Caco-2 (cell line): ENCODE measurements at regions not wholly inside any gene's neighbourhood (a gene's known extent, or its start where the extent isn't known, plus 50 kb on each side); places are given as distances from the start of the nearest gene placed in this dataset.

Experiments
- BruUV-seq: library from RNA; stranded (reverse); fragments of 400-500 nt; replicated peaks from 2 replicates; lab custom pipeline; 2021; lab: Mats Ljungman, UMichigan
- CTCF ChIA-PET: fragments of 300-600 bp; sonication (Branson Sonifier 250); formaldehyde crosslinking; loops from one replicate; lab custom pipeline; 2022; ENCODE audit warnings: antibody characterized with exemption; lab: Charles Lee
- POLR2A ChIA-PET: fragments of 300-600 bp; sonication (Branson Sonifier 250); formaldehyde crosslinking; loops from one replicate; lab custom pipeline; 2022; ENCODE audit warnings: antibody characterized with exemption; lab: Charles Lee
- DNase-seq, 2 experiments: peaks; one replicate each; pipeline versions ENCODE4 v3.0.0 to v3.0.0-alpha.2; 2020 to 2022
- H3K27me3 ChIP-seq: replicated peaks from 2 replicates; pipeline ENCODE4 v1.6.0; 2011; ENCODE audit warnings: low read length; ENCODE audit not compliant: control insufficient read depth, insufficient read depth
- H3K36me3 ChIP-seq: 2 replicates; pipeline ENCODE4 v1.5.1; 2011; ENCODE audit warnings: low read length; ENCODE audit not compliant: control insufficient read depth, insufficient read depth
- H3K4me1 ChIP-seq: fragments of 250-450 bp; sonication (Bioruptor Pico); 2 replicates; pipeline ENCODE4 v1.5.1; 2020; ENCODE audit warnings: mild to moderate bottlenecking
- H3K4me3 ChIP-seq: 2 replicates; pipeline ENCODE4 v1.5.1; 2011; ENCODE audit warnings: low read depth, mild to moderate bottlenecking, control low read depth, low read length
- H3K9me3 ChIP-seq: fragments of 250-450 bp; sonication (Bioruptor Pico); 2 replicates; pipeline ENCODE4 v1.5.1; 2020; ENCODE audit warnings: mild to moderate bottlenecking, moderate library complexity
- H3K27ac Mint-ChIP-seq: one replicate; pipeline ENCODE4 v1.8.0; 2022; ENCODE audit warnings: mixed read lengths; ENCODE audit not compliant: unreplicated experiment
- H3K27me3 Mint-ChIP-seq: one replicate; pipeline ENCODE4 v1.8.0; 2022; ENCODE audit warnings: mixed read lengths; ENCODE audit not compliant: insufficient read depth, unreplicated experiment
- H3K36me3 Mint-ChIP-seq: one replicate; pipeline ENCODE4 v1.8.0; 2022; ENCODE audit warnings: mild to moderate bottlenecking, mixed read lengths; ENCODE audit not compliant: insufficient read depth, unreplicated experiment
- H3K4me1 Mint-ChIP-seq: one replicate; pipeline ENCODE4 v1.8.0; 2022; ENCODE audit warnings: low read depth, mixed read lengths; ENCODE audit not compliant: unreplicated experiment
- H3K4me3 Mint-ChIP-seq: one replicate; pipeline ENCODE4 v1.8.0; 2022; ENCODE audit warnings: mild to moderate bottlenecking, moderate library complexity, mixed read lengths; ENCODE audit not compliant: unreplicated experiment
- H3K9me3 Mint-ChIP-seq: one replicate; pipeline ENCODE4 v1.8.0; 2022; ENCODE audit warnings: mixed read lengths; ENCODE audit not compliant: unreplicated experiment
- intact Hi-C: fragments of 100-400 bp; cut with micrococcal nuclease; formaldehyde crosslinking; loops from one replicate; pipeline ENCODE4 v1.10.0; 2022; ENCODE audit not compliant: unreplicated experiment
- TF ChIP-seq, protein P1 (sequence below), 2 experiments: fragments of 200-600 bp in 1 of 2; IDR thresholded peaks; 1 replicate in 1 of 2; 2 replicates in 1 of 2; pipeline versions ENCODE4 v1.5.1 to v1.8.0; 2011 to 2022; ENCODE audit warnings: antibody characterized with exemption in 1 of 2, control low read depth in 1 of 2, inconsistent platforms in 1 of 2, low read depth in 1 of 2, low read length in 1 of 2, mild to moderate bottlenecking in 1 of 2, moderate library complexity in 1 of 2; ENCODE audit not compliant: insufficient read depth in 1 of 2, severe bottlenecking in 1 of 2, unreplicated experiment in 1 of 2

DNA sequence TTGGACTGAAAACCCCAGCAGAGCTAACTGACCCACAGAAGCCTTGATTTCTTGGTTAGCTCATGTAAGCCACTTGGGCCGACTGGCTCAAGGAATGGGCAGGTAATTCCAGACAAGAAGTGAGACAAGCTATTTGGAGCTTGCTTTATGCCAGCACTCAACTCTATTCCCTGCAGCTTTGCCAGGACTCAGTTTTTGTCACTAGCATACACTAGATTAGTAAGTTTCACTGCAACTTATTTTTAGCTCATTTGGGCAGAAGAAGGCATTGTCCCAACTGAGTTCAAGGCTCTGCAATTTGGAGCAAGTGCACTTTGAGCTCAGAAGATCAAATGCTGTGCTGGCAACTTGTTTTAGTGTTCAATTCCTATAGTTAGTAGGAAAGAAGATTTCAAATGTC lies 116.1 kb downstream of the SLC4A3 start:
- H3K36me3 Mint-ChIP-seq = no peaks in the 10 kb centered on the region
- no peak overlapping the region for H3K4me3 Mint-ChIP-seq
- H3K27ac Mint-ChIP-seq = no peak overlapping the region
- Histone ChIP-seq H3K36me3 (no peaks in the 10 kb centered on the region), H3K4me1 (no peaks in the 10 kb centered on the region), H3K27me3 (peaks cover 3% of the 10 kb centered on the region), H3K9me3 (no peaks in the 10 kb centered on the region), H3K4me3 (no peak overlapping the region)
- H3K9me3 Mint-ChIP-seq = no peaks in the 10 kb centered on the region
- no TSS peak for BruUV-seq
- DNase-seq = no peak
- intact Hi-C loops = no loop called here
- H3K4me1 Mint-ChIP-seq = no peaks in the 10 kb centered on the region
- TF ChIP-seq, protein P1, sequence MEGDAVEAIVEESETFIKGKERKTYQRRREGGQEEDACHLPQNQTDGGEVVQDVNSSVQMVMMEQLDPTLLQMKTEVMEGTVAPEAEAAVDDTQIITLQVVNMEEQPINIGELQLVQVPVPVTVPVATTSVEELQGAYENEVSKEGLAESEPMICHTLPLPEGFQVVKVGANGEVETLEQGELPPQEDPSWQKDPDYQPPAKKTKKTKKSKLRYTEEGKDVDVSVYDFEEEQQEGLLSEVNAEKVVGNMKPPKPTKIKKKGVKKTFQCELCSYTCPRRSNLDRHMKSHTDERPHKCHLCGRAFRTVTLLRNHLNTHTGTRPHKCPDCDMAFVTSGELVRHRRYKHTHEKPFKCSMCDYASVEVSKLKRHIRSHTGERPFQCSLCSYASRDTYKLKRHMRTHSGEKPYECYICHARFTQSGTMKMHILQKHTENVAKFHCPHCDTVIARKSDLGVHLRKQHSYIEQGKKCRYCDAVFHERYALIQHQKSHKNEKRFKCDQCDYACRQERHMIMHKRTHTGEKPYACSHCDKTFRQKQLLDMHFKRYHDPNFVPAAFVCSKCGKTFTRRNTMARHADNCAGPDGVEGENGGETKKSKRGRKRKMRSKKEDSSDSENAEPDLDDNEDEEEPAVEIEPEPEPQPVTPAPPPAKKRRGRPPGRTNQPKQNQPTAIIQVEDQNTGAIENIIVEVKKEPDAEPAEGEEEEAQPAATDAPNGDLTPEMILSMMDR (IDR thresholded peaks at IDR 0.05; ENCODE audit: insufficient read depth in 1 of 2, low read depth in 1 of 2, low read length in 1 of 2, severe bottlenecking in 1 of 2, unreplicated experiment in 1 of 2) = no peak
- peaks cover 5% of the 10 kb centered on the region for H3K27me3 Mint-ChIP-seq
- ChIA-PET CTCF (no interaction called here), POLR2A (no interaction called here)

DNA sequence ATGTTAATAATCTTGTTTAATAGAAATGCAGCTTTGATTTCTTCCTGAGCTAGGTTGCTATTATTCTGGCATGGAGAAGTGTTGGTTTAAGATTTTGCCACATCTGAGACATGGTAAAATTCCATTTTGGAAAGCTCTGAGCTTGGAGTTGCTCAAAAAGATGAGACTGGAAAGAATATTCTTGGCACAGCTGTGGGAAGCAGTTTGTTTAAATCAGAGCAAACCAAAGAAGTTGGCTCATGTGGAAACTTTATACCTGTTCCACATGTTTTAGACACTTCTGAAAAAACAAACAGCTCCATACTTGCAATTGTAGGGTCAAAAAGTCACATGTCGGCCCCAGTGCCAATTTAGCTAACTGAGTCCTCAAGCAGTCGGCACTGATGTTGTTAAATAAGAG lies 116.6 kb downstream of the SLC4A3 start:
- Histone ChIP-seq H3K9me3 (no peaks in the 10 kb centered on the region), H3K4me3 (no peak overlapping the region), H3K4me1 (no peaks in the 10 kb centered on the region), H3K27me3 (peaks cover 3% of the 10 kb centered on the region), H3K36me3 (no peaks in the 10 kb centered on the region)
- CTCF ChIA-PET = no interaction called here
- H3K9me3 Mint-ChIP-seq = no peaks in the 10 kb centered on the region
- TF ChIP-seq, protein P1 (IDR thresholded peaks at IDR 0.05; ENCODE audit: insufficient read depth in 1 of 2, low read depth in 1 of 2, low read length in 1 of 2, severe bottlenecking in 1 of 2, unreplicated experiment in 1 of 2) = no peak
- H3K4me3 Mint-ChIP-seq = no peak overlapping the region
- POLR2A ChIA-PET = no interaction called here
- no peaks in the 10 kb centered on the region for H3K4me1 Mint-ChIP-seq
- H3K27me3 Mint-ChIP-seq = peaks cover 3% of the 10 kb centered on the region
- H3K27ac Mint-ChIP-seq = no peak overlapping the region
- DNase-seq = no peak
- no peaks in the 10 kb centered on the region for H3K36me3 Mint-ChIP-seq
- intact Hi-C loops = no loop called here
- no TSS peak for BruUV-seq

GRCh38 chr2:219744600-219744999 lies 117.2 kb downstream of the SLC4A3 start:
- Mint-ChIP-seq H3K4me3 (no peak overlapping the region), H3K27ac (no peak overlapping the region), H3K36me3 (no peaks in the 10 kb centered on the region), H3K4me1 (no peaks in the 10 kb centered on the region), H3K9me3 (no peaks in the 10 kb centered on the region), H3K27me3 (no peaks in the 10 kb centered on the region)
- Histone ChIP-seq H3K9me3 (no peaks in the 10 kb centered on the region), H3K36me3 (no peaks in the 10 kb centered on the region), H3K4me3 (no peak overlapping the region), H3K4me1 (no peaks in the 10 kb centered on the region), H3K27me3 (peaks cover 3% of the 10 kb centered on the region)
- ChIA-PET CTCF (no interaction called here), POLR2A (no interaction called here)
- TF ChIP-seq, protein P1 (IDR thresholded peaks at IDR 0.05; ENCODE audit: insufficient read depth in 1 of 2, low read depth in 1 of 2, low read length in 1 of 2, severe bottlenecking in 1 of 2, unreplicated experiment in 1 of 2) = no peak
- intact Hi-C loops = no loop called here
- no peak for DNase-seq
- no TSS peak for BruUV-seq
